ENCODE measurements at regions not wholly inside any gene's neighbourhood (a gene's known extent, or its start where the extent isn't known, plus 50 kb on each side); places are given as distances from the start of the nearest gene placed in this dataset.

DNA sequence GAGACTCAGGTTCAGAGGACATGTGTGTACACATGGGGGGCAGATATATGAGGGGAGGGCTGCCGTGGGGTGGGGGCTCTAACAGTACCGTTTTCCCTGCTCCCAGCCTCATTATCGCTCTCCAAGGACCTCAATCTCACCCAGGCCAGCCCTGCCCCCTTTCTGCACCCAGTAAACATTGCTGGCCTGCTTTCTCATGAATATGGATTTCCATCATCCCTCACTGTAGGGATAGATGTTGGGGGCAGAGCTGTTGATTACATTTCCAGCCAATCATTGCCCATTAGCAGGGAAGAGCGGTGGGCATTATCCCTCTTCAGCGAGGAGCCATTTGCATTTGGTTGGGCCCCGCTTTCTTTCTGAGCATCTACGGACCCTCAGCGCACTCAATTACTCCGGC lies 273.8 kb downstream of the RPS6KC1 start:
- H3K4me1 ChIP-seq (ENCODE audit: control insufficient read depth in 1 of 2, insufficient read depth in 2 of 2, low read depth in 1 of 2, low read length in 1 of 2) = peaks cover 0 to 10% of the 10 kb centered on the region in 2 experiments; a peak in 2 of 4 replicates
- DNase-seq = no peak
- H4K20me1 ChIP-seq (ENCODE audit: insufficient read depth) = no peaks in the 10 kb centered on the region
- no peak overlapping the region for H3K9ac ChIP-seq
- H3F3A ChIP-seq (replicated peaks; ENCODE audit: insufficient read depth) = no peaks in the 10 kb centered on the region
- 68% methylated on average over 9 of the region's 9 CpGs for WGBS (ENCODE audit: low lambda C conversion rate)
- H3K27me3 ChIP-seq (ENCODE audit: insufficient read depth) = no peaks in the 10 kb centered on the region
- no peaks in the 10 kb centered on the region for H3K36me3 ChIP-seq (replicated peaks in 1 of 2; ENCODE audit: control insufficient read depth in 1 of 2, insufficient read depth in 2 of 2, low read length in 1 of 2)
- no peak overlapping the region for H2AFZ ChIP-seq (ENCODE audit: low read depth)
- no peak overlapping the region for H3K4me2 ChIP-seq
- no peak overlapping the region for H3K27ac ChIP-seq (ENCODE audit: low read depth in 2 of 2, low read length in 1 of 2)
- no peaks in the 10 kb centered on the region for H3K9me3 ChIP-seq
- H3K79me2 ChIP-seq (ENCODE audit: insufficient read depth) = no peaks in the 10 kb centered on the region
- no peaks in the 10 kb centered on the region for H3K9me2 ChIP-seq
- ChIA-PET POLR2A (no interaction called here), CTCF (no interaction called here)
- no peak for TF ChIP-seq TEAD4 (IDR thresholded peaks at IDR 0.05; ENCODE audit: borderline replicate concordance, insufficient read depth)
- H3K4me3 ChIP-seq (ENCODE audit: low read depth in 2 of 2, low read length in 1 of 2) = no peak overlapping the region

DNA sequence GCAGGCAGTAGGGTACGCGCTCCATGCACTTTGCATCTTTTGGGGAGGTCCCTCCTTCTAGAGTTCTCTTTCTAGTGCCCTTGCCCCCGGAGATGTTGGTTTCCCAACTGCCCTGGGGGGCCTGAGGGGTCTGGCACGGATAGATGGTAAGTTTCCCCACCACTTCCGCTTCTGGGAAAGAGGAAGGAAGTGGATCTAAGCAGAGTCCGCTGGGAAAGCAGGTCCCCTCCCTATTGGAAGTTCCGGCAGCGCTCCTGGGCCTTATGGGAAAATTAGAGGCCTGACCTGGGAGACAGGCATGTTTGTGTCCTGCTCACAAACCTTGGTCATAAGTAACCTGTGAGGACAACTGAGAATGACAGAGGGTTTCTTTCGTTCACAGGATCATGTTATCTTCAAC lies 274.4 kb downstream of the RPS6KC1 start:
- Histone ChIP-seq H3K9ac (no peak overlapping the region), H3K9me3 (no peaks in the 10 kb centered on the region), H3K27me3 (ENCODE audit: insufficient read depth) (no peaks in the 10 kb centered on the region), H3K4me2 (no peak overlapping the region), H3K79me2 (ENCODE audit: insufficient read depth) (no peaks in the 10 kb centered on the region), H2AFZ (ENCODE audit: low read depth) (no peak overlapping the region), H3K9me2 (no peaks in the 10 kb centered on the region), H3K4me1 (ENCODE audit: control insufficient read depth in 1 of 2, insufficient read depth in 2 of 2, low read depth in 1 of 2, low read length in 1 of 2) (peaks cover 0 to 10% of the 10 kb centered on the region in 2 experiments; a peak in 2 of 4 replicates), H3K27ac (ENCODE audit: low read depth in 2 of 2, low read length in 1 of 2) (no peak overlapping the region), H4K20me1 (ENCODE audit: insufficient read depth) (no peaks in the 10 kb centered on the region), H3F3A (replicated peaks; ENCODE audit: insufficient read depth) (no peaks in the 10 kb centered on the region), H3K36me3 (replicated peaks in 1 of 2; ENCODE audit: control insufficient read depth in 1 of 2, insufficient read depth in 2 of 2, low read length in 1 of 2) (no peaks in the 10 kb centered on the region), H3K4me3 (ENCODE audit: low read depth in 2 of 2, low read length in 1 of 2) (no peak overlapping the region)
- ChIA-PET CTCF (no interaction called here), POLR2A (no interaction called here)
- WGBS (ENCODE audit: low lambda C conversion rate) = 68% methylated on average over 9 of the region's 9 CpGs
- no peak for DNase-seq
- TF ChIP-seq FOXJ3 (CRISPR knock-in tag; IDR thresholded peaks at IDR 0.05) = no peak
- TF ChIP-seq, protein P1, sequence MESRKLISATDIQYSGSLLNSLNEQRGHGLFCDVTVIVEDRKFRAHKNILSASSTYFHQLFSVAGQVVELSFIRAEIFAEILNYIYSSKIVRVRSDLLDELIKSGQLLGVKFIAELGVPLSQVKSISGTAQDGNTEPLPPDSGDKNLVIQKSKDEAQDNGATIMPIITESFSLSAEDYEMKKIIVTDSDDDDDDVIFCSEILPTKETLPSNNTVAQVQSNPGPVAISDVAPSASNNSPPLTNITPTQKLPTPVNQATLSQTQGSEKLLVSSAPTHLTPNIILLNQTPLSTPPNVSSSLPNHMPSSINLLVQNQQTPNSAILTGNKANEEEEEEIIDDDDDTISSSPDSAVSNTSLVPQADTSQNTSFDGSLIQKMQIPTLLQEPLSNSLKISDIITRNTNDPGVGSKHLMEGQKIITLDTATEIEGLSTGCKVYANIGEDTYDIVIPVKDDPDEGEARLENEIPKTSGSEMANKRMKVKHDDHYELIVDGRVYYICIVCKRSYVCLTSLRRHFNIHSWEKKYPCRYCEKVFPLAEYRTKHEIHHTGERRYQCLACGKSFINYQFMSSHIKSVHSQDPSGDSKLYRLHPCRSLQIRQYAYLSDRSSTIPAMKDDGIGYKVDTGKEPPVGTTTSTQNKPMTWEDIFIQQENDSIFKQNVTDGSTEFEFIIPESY (IDR thresholded peaks at IDR 0.05; ENCODE audit: borderline replicate concordance, low read depth) = no peak
- TF ChIP-seq, protein P2, sequence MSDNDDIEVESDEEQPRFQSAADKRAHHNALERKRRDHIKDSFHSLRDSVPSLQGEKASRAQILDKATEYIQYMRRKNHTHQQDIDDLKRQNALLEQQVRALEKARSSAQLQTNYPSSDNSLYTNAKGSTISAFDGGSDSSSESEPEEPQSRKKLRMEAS (IDR thresholded peaks at IDR 0.05; ENCODE audit: low read depth) = no peak

- no peak for DNase-seq
- Histone ChIP-seq H3K9ac (no peak overlapping the region), H3K27ac (ENCODE audit: low read depth in 2 of 2, low read length in 1 of 2) (peak overlapping the region in 1 of 2 experiments; percentile 37; a peak in 1 of 4 replicates), H3K9me3 (no peaks in the 10 kb centered on the region), H3K4me3 (ENCODE audit: low read depth in 2 of 2, low read length in 1 of 2) (no peak overlapping the region), H3K79me2 (ENCODE audit: insufficient read depth) (no peaks in the 10 kb centered on the region), H3K27me3 (ENCODE audit: insufficient read depth) (no peaks in the 10 kb centered on the region), H3K36me3 (replicated peaks in 1 of 2; ENCODE audit: control insufficient read depth in 1 of 2, insufficient read depth in 2 of 2, low read length in 1 of 2) (no peaks in the 10 kb centered on the region), H3F3A (replicated peaks; ENCODE audit: insufficient read depth) (no peaks in the 10 kb centered on the region), H2AFZ (ENCODE audit: low read depth) (peak overlapping the region; percentile 71), H3K4me1 (ENCODE audit: control insufficient read depth in 1 of 2, insufficient read depth in 2 of 2, low read depth in 1 of 2, low read length in 1 of 2) (peaks cover 0 to 10% of the 10 kb centered on the region in 2 experiments; a peak in 2 of 4 replicates), H3K4me2 (peak overlapping the region; percentile 51; the same call in 1 of the 2 replicates), H4K20me1 (ENCODE audit: insufficient read depth) (no peaks in the 10 kb centered on the region), H3K9me2 (no peaks in the 10 kb centered on the region)
- TF ChIP-seq GATA2 (CRISPR knock-in tag; IDR thresholded peaks at IDR 0.05) (no peak), MXI1 (IDR thresholded peaks at IDR 0.05; ENCODE audit: low read depth, low read length) (no peak)
- ChIA-PET POLR2A (interaction anchor here (0.7 kb wide), 1 partner anchor 275 kb away, joined by 3 read pairs; the partner anchor contains the start of gene RPS6KC1), CTCF (no interaction called here)
- 58% methylated on average over 2 of the region's 2 CpGs for WGBS (ENCODE audit: low lambda C conversion rate)
Observed at GRCh38 chr1:213326281-213327016, 275.4 kb downstream of the RPS6KC1 start.

All from SK-N-SH (cell line).